ENCODE measurements at regions not wholly inside any gene's neighbourhood (a gene's known extent, or its start where the extent isn't known, plus 50 kb on each side); places are given as distances from the start of the nearest gene placed in this dataset.

- no peak overlapping the region for H3K27ac ChIP-seq (replicated peaks)
- H3K27me3 ChIP-seq (ENCODE audit: insufficient read depth, poor library complexity, severe bottlenecking), result no peaks in the 10 kb centered on the region
- DNase-seq (ENCODE audit: low read depth in 1 of 2, low spot score in 1 of 2), result no peak
- H3K4me3 ChIP-seq (replicated peaks; ENCODE audit: insufficient read depth, low read length), result no peak overlapping the region
- TF ChIP-seq CTCF (IDR thresholded peaks at IDR 0.05; ENCODE audit: insufficient read depth, low read length) (no peak), GABPA (IDR thresholded peaks at IDR 0.05; ENCODE audit: low read depth) (no peak), REST (IDR thresholded peaks at IDR 0.05; ENCODE audit: insufficient replicate concordance, low read depth) (no peak), SPI1 (IDR thresholded peaks at IDR 0.05; ENCODE audit: borderline replicate concordance, low read depth) (no peak), POLR2AphosphoS5 (IDR thresholded peaks at IDR 0.05; ENCODE audit: low read depth) (no peak)
These were observed 194.0 kb downstream of the ACTR3 start for GRCh38 chr2:114083717-114084387.

- no peaks in the 10 kb centered on the region for H3K27me3 ChIP-seq (ENCODE audit: insufficient read depth, poor library complexity, severe bottlenecking)
- H3K27ac ChIP-seq (replicated peaks), result no peak overlapping the region
- no peak for DNase-seq (ENCODE audit: low read depth in 1 of 2, low spot score in 1 of 2)
- no peak overlapping the region for H3K4me3 ChIP-seq (replicated peaks; ENCODE audit: insufficient read depth, low read length)
- no peak for TF ChIP-seq REST (IDR thresholded peaks at IDR 0.05; ENCODE audit: insufficient replicate concordance, low read depth)
- TF ChIP-seq CTCF (IDR thresholded peaks at IDR 0.05; ENCODE audit: insufficient read depth, low read length), result no peak
- no peak for TF ChIP-seq GABPA (IDR thresholded peaks at IDR 0.05; ENCODE audit: low read depth)
- no peak for TF ChIP-seq POLR2AphosphoS5 (IDR thresholded peaks at IDR 0.05; ENCODE audit: low read depth)
- no peak for TF ChIP-seq SPI1 (IDR thresholded peaks at IDR 0.05; ENCODE audit: borderline replicate concordance, low read depth)
These were observed 195.3 kb downstream of the ACTR3 start for GRCh38 chr2:114085238-114085637.

- Histone ChIP-seq H3K27ac (replicated peaks) (no peak overlapping the region), H3K4me3 (replicated peaks; ENCODE audit: insufficient read depth, low read length) (no peak overlapping the region), H3K27me3 (ENCODE audit: insufficient read depth, poor library complexity, severe bottlenecking) (no peaks in the 10 kb centered on the region)
- TF ChIP-seq POLR2AphosphoS5 (IDR thresholded peaks at IDR 0.05; ENCODE audit: low read depth) (no peak), REST (IDR thresholded peaks at IDR 0.05; ENCODE audit: insufficient replicate concordance, low read depth) (no peak), SPI1 (IDR thresholded peaks at IDR 0.05; ENCODE audit: borderline replicate concordance, low read depth) (no peak), GABPA (IDR thresholded peaks at IDR 0.05; ENCODE audit: low read depth) (no peak), CTCF (IDR thresholded peaks at IDR 0.05; ENCODE audit: insufficient read depth, low read length) (no peak)
- DNase-seq (ENCODE audit: low read depth in 1 of 2, low spot score in 1 of 2), result no peak
These were observed 196.1 kb downstream of the ACTR3 start for GRCh38 chr2:114085992-114086391.
